Tibial artery (tissue), 4 donors: ENCODE measurements at regions not wholly inside any gene's neighbourhood (a gene's known extent, or its start where the extent isn't known, plus 50 kb on each side); places are given as distances from the start of the nearest gene placed in this dataset.

Experiments used
- DNase-seq, 2 donors: peaks; one replicate each; pipeline ENCODE4 v3.0.0-alpha.2; 2019
- H3K27ac ChIP-seq, 2 donors: fragments of 200-600 bp; sonication (generic) in 1 of 2; 1 replicate in 1 of 2; 2 replicates in 1 of 2; pipeline ENCODE4 v1.5.1; 2018 to 2019; ENCODE audit warnings: mild to moderate bottlenecking in 1 of 2
- H3K27me3 ChIP-seq, 2 donors: fragments of 200-600 bp; sonication (generic) in 1 of 2; one replicate each; pipeline versions ENCODE4 v1.5.1 to v1.6.0; 2016 to 2019
- H3K36me3 ChIP-seq, 3 donors: fragments of 200-600 bp; sonication (generic) in 2 of 3; one replicate each; pipeline ENCODE4 v1.5.1; 2016 to 2019; ENCODE audit warnings: mild to moderate bottlenecking in 2 of 3
- H3K4me1 ChIP-seq, 4 donors: fragments of 200-600 bp; sonication (generic) in 2 of 4; 1 replicate in 3 of 4; 2 replicates in 1 of 4; pipeline ENCODE4 v1.5.1; 2016 to 2019
- H3K4me3 ChIP-seq, 2 donors: fragments of 200-600 bp; sonication (generic) in 1 of 2; 1 replicate in 1 of 2; 2 replicates in 1 of 2; pipeline ENCODE4 v1.5.1; 2018 to 2019; ENCODE audit warnings: mild to moderate bottlenecking in 2 of 2
- H3K9me3 ChIP-seq, 3 donors: fragments of 200-600 bp; sonication (generic) in 1 of 3; one replicate each; pipeline ENCODE4 v1.5.1; 2016 to 2019
- intact Hi-C: fragments of 100-400 bp; cut with DNase I; formaldehyde crosslinking; loops from one replicate; pipeline ENCODE4 v1.15.0; 2023; ENCODE audit warnings: low total_unique reads
- TF ChIP-seq, protein P1 (sequence below), 2 experiments: fragments of 200-600 bp in 1 of 2; fragments of 450-650 bp in 1 of 2; IDR thresholded peaks; one replicate each; pipeline ENCODE4 v1.5.1; 2017 to 2019; ENCODE audit warnings: antibody characterized with exemption in 2 of 2, mild to moderate bottlenecking in 1 of 2, moderate library complexity in 1 of 2

- TF ChIP-seq, protein P1, sequence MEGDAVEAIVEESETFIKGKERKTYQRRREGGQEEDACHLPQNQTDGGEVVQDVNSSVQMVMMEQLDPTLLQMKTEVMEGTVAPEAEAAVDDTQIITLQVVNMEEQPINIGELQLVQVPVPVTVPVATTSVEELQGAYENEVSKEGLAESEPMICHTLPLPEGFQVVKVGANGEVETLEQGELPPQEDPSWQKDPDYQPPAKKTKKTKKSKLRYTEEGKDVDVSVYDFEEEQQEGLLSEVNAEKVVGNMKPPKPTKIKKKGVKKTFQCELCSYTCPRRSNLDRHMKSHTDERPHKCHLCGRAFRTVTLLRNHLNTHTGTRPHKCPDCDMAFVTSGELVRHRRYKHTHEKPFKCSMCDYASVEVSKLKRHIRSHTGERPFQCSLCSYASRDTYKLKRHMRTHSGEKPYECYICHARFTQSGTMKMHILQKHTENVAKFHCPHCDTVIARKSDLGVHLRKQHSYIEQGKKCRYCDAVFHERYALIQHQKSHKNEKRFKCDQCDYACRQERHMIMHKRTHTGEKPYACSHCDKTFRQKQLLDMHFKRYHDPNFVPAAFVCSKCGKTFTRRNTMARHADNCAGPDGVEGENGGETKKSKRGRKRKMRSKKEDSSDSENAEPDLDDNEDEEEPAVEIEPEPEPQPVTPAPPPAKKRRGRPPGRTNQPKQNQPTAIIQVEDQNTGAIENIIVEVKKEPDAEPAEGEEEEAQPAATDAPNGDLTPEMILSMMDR (IDR thresholded peaks at IDR 0.05) = no peak
- Histone ChIP-seq H3K9me3 (no peaks in the 10 kb centered on the region), H3K4me3 (no peak overlapping the region), H3K36me3 (no peaks in the 10 kb centered on the region), H3K27me3 (no peaks in the 10 kb centered on the region), H3K27ac (no peak overlapping the region), H3K4me1 (no peaks in the 10 kb centered on the region)
- intact Hi-C loops = no loop called here
- no peak for DNase-seq
Observed at GRCh38 chr18:47500930-47501329, 249.5 kb upstream of the SKOR2 start.

DNA sequence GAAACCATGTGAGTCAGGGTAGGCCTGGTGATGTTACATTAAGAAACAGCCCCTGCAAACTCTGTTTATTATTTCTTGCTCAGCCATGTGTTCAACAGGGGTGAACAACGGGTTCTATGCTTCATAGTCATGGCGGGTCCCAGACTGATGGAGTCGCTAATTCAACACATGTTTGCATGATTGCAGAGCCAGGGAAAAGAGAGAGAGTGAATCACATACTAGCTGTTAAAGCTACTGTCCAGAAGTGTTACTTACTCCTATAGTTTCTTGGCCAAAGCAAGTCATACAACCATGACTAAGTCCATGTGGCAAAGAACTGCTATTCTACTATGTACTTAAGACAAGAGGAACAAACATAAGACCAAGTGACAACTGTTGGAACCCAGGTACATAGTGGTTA, 241.2 kb upstream of the SKOR2 start:
- intact Hi-C loops = no loop called here
- H3K9me3 ChIP-seq = no peaks in the 10 kb centered on the region
- no peak overlapping the region for H3K4me3 ChIP-seq
- no peaks in the 10 kb centered on the region for H3K27me3 ChIP-seq
- H3K27ac ChIP-seq = no peak overlapping the region
- H3K36me3 ChIP-seq = no peaks in the 10 kb centered on the region
- TF ChIP-seq, protein P1 (IDR thresholded peaks at IDR 0.05) = no peak
- DNase-seq = no peak
- H3K4me1 ChIP-seq = no peaks in the 10 kb centered on the region

- Histone ChIP-seq H3K36me3 (no peaks in the 10 kb centered on the region), H3K4me3 (no peak overlapping the region), H3K9me3 (no peaks in the 10 kb centered on the region), H3K4me1 (no peaks in the 10 kb centered on the region), H3K27ac (no peak overlapping the region), H3K27me3 (no peaks in the 10 kb centered on the region)
- intact Hi-C loops = no loop called here
- TF ChIP-seq, protein P1 (IDR thresholded peaks at IDR 0.05) = no peak
- no peak for DNase-seq
Observed at GRCh38 chr18:47490882-47491281, 239.4 kb upstream of the SKOR2 start.

GRCh38 chr18:47485221-47485797, 233.8 kb upstream of the SKOR2 start:
- intact Hi-C loops = no loop called here
- Histone ChIP-seq H3K9me3 (no peaks in the 10 kb centered on the region), H3K27ac (no peak overlapping the region), H3K27me3 (no peaks in the 10 kb centered on the region), H3K36me3 (no peaks in the 10 kb centered on the region), H3K4me3 (no peak overlapping the region), H3K4me1 (no peaks in the 10 kb centered on the region)
- no peak for DNase-seq
- TF ChIP-seq, protein P1 (IDR thresholded peaks at IDR 0.05) = no peak

DNA sequence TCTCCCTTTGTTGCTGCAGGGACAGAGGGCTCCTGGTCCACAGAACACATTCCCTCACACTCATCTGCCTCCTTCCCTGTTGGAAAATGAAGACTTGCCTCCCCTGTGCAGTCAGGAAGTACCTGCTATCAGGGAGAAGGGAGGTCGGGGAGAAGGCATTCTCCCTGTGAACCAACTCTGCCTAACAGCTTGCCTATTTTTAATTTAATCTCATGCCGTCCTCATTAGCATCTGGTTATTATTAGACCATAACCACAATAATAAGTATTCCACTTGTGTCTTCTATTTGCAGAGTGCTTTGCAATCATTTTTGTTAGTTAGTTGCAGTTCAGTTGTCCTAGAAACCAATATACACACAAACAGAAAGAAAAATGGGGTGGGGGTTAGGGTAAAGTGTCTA, 232.6 kb upstream of the SKOR2 start:
- intact Hi-C loops = no loop called here
- no peak overlapping the region for H3K27ac ChIP-seq
- no peak for DNase-seq

More for the DNA sequence above, 232.6 kb upstream of the SKOR2 start:
- H3K27me3 ChIP-seq = no peaks in the 10 kb centered on the region
- no peaks in the 10 kb centered on the region for H3K9me3 ChIP-seq
- H3K36me3 ChIP-seq = no peaks in the 10 kb centered on the region
- H3K4me1 ChIP-seq = no peaks in the 10 kb centered on the region
- TF ChIP-seq, protein P1 (IDR thresholded peaks at IDR 0.05) = no peak
- no peak overlapping the region for H3K4me3 ChIP-seq
